NCI-H526 (cell line): ENCODE measurements at regions not wholly inside any gene's neighbourhood (a gene's known extent, or its start where the extent isn't known, plus 50 kb on each side); places are given as distances from the start of the nearest gene placed in this dataset.

Experiments used
- DNase-seq, 2 experiments: peaks; one replicate each; lab custom pipeline; 2025; lab: John Stamatoyannopoulos, UW

DNA sequence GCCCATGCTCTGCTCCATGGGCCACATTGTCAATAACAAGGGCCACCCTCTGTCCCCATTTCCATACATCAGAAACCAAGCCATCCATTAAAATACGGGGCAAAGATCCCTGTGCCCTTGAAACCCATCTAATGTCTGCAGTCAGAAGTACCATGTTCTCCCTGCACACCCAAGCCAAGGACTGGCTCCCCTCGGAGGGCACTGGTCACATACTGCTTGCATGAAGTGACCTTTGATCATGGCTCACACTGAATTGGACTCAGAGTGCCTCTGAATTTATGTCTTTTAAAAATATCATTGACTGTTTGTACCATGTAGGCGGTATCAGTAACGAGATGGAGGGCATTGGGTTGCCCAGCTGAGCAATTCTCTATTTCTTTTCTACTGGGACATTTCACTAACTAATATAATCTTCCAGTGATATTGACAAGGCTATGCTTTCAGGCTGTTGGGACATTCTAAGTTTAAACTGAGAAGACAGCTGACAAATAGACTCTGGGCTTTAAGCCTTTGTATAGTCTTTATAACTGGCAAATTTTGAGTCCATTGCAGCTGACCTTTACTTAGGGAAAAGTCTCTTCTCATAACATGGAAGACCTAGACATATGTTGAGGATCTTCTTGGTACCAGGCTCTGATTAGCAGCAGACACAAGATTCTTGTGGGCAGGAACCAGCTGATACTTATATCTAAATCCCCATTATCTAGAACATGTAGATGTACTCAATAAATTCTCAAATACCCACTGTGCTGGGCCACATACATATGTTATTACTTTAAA, 214.3 kb downstream of the MYCN start:
- DNase-seq: no peak

DNA sequence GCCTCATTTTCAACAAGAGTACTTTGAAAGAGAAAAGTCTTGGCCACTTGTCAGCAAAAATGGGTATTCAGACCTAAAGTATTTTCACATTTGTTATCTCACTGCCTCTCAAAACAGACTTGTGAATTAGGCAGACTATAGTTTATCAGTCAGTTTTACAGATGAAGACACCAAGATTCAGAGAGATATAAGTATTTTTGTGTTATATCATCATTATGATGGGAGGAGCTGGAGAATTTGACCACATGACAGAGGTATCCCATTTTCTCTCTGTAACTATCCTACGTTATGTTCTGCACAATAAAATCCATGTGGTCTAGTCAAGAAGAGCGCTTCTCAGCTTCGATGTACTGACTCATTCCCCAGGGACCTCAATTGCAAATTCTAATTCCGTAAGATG, 213.7 kb downstream of the MYCN start:
- peak in 1 of 2 experiments; percentile 92 for DNase-seq

DNA sequence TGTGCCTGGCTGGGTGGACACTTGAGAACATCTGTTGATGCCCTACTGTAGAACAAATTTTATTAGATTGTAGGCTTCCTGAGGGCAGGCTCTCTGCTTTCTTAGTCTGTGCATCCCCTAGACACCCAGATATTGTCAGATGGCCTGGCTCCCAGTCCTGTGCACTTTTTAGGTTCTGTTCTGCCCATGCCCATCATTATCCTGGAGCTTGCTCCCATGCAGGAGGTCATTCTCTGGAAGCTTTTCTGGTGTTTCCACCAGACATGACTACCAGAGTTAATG, 213.3 kb downstream of the MYCN start:
- no peak for DNase-seq

DNA sequence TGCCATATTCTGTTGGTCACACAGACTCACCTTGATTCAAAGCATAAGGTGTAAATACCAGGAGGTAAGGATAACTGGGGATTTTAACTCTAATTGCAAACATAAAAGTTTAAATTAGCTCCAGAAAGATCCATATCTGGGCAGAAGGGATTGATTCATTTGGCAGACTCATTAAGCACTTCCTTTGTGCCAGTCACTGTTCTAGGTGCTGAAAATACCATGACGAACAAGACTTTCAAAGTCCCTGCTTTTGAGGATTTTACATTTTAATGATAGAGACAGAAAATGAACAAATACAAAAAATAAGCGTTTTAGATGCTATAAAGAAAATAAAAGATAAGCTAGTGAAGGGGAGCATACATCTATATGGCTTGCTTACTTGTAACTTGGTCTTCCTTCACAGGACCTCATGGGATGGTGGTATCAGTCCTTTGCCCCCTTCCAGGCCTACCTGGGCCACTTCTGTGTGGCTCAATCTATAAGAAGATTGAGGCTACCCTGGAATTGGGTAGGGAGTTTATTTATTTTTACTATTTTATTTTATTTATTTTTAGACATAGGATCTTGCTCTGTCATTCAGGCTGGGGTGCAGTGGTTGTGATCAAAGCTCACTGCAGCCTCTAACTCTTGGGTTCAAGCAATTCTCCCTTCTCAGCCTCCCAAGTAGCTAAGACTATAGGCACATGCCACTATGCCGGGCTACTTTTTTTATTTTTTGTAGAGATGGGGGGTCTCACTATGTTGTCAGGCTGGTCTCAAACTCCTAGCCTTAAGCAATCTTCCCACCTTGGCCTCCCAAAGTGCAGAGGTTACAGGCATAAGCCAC, 212.8 kb downstream of the MYCN start:
- no peak for DNase-seq

DNA sequence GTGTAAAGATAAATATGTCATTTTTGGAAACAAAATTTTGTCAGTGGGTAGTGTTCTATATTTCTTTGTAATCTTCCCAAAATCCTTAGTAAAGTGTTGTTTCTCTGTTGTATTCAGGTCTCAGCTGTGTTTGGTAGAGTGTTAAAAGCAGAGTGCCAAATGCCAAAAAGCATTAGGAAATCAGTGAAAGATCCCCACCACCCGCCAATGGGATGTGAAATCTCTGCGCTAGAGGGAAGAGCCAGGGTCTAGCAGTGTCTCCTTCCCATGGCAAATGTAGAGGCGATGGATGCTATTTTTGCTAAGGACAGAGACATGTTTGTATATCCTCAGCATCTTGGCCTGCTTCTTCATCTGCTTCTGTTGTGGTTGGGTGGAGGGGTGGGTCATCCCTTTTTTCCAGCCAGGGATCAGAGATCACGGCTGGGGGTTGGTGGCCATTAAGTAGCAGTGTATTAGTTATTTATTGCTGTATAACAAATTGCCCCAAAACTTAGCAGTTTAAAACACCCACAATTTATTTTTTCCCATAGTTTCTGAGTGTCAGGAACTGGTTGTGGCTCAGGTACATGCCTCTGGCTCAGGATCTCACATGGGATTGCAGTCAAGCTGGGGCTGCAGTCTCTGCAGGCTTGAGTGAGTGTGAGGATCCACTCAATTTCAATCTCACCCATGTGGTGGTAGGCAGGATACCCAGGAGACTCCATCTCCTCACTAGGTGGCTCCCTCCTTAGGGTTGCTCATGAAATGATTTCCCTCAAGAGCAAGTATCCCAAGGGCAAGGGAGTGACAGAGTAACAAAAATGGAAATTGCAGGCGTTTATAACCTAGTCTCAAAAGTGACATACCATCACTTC, 211.9 kb downstream of the MYCN start:
- peak; percentile 93 to 97 for DNase-seq

DNA sequence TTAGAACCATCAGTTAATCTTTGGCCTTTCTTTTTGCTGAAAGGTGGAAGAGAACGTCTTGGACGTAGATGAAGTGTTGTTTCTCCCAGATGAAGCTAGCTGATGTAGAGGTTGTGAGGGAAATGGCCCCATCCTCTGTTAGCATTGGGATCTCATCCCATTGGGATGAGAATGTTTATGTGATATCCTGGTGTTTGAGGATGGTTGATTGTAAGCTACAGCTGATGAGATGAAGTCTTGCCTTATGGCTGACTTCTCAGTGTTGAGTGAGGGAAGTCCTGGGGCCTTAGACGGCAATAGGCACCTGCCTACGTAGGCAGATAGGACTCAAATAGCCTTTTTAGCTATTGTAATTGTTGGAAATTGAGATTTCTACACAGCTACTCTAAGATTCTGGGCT, 211.3 kb downstream of the MYCN start:
- DNase-seq: no peak

DNA sequence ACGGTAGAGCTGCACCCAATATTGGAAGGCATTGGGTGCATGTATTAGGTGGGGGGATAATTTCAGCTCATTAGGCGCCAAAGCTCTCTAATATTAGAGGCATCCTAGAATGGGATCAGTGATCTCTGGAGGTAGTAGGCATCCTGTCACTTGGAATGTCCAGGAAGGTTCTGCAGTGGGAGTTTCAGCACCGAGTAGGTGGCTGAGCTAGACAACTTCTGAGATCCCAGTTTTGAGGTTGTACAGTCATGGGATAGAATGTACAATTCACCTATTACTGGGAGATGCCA, 210.9 kb downstream of the MYCN start:
- DNase-seq: no peak

DNA sequence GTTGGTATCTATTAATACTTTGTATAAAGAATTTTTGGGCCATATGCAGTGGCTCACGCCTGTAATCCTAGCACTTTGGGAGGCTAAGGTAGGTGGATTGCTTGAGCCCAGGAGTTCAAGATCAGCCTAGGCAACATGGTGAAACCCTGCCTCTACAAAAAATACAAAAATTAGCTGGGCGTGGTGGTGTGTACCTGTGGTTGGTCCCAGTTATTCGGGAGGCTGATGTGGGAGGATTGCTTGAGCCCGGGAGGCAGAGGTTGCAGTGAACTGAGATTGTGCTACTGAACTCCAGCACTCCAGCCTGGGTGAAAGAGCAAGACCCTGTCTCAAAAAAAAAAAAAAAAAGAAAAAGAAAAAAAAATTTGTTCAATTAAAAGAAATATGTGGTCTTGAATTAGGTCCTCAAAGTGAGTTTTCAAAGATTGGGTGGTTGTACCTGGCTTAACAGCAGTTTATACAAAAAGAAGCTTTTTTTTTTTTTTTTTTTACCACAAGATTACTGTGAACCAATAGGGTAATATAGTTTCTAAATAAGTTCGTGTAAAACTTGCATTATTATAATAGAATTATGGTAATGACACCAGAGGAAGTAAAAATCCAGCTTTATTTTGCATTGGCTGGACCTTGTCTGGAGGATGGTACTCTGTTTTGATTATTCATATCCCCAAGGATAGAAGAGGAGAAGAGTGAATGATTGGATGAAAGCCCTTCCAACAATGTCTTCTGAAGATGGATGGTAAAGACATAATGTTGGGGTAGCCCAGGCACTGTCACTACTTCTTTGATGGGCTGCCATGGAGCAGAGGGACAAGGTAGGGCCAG, 210.3 kb downstream of the MYCN start:
- DNase-seq: no peak

DNA sequence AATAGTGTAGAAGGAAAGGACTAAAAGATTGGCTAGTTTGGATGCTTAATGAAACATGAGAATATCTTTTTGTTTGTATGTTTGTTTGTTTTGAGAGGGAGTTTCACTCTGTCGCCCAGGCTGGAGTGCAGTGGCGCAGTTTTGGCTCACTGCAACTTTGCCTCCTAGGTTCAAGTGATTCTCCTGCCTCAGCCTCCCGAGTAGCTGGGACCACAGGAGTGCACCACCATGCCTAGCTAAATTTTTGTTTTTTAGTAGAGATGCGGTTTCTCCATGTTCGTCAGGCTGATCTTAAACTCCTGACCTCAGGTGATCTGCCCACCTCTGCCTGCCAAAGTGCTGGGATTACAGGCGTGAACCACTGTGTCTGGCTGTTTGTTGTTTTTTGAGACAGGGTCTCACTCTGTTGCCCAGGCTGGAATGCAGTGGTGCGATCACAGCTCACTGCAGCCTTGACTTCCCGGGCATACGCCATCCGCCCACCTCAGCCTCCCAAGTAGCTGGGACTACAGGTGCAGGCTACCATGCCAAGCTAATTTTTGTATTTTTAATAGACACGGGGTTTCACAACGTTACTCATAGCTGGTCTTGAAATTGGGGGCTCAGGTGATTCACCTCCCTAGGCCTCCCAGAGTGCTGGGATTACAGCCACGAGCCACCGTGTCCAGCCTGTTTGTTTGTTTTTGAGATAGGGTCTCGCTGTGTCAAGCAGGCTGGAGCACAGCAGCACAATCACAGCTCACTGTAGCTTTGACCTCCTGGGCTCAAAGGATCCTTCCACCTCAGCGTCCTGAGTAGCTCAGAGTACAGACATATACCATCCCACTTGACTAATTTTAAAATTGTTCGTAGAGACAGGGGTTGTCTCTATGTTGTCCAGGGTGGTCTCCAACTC, 209.2 kb downstream of the MYCN start:
- DNase-seq: no peak

DNA sequence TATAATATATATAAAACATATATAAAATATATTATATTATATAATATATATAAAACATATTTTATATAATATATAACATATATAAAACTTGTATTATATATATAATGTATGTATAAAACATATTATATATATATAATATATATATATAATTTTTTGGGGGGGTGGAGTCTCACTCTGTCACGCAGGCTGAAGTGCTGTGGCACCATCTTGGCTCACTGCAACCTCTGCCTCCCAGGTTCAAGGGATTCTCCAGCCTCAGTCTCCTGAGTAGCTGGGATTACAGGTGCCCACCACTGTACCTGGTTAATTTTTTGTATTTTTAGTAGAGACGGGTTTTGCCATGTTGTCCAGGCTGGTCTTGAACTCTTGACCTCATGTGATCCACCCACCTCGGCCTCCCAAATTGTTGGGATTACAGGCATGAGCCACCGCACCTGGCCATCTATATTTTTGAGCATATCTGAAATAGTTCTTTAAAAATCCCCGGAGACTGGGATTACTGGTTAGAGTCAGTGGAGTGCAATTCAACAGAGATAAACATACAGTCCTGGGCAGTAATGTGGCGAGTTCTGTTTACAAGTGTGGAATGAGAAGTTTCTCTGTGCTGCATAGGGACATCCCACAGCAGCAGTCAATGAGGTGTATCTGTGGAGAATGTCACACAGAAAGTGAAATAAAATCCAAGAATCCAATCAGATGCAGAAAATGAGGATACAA, 208.4 kb downstream of the MYCN start:
- DNase-seq: no peak

DNA sequence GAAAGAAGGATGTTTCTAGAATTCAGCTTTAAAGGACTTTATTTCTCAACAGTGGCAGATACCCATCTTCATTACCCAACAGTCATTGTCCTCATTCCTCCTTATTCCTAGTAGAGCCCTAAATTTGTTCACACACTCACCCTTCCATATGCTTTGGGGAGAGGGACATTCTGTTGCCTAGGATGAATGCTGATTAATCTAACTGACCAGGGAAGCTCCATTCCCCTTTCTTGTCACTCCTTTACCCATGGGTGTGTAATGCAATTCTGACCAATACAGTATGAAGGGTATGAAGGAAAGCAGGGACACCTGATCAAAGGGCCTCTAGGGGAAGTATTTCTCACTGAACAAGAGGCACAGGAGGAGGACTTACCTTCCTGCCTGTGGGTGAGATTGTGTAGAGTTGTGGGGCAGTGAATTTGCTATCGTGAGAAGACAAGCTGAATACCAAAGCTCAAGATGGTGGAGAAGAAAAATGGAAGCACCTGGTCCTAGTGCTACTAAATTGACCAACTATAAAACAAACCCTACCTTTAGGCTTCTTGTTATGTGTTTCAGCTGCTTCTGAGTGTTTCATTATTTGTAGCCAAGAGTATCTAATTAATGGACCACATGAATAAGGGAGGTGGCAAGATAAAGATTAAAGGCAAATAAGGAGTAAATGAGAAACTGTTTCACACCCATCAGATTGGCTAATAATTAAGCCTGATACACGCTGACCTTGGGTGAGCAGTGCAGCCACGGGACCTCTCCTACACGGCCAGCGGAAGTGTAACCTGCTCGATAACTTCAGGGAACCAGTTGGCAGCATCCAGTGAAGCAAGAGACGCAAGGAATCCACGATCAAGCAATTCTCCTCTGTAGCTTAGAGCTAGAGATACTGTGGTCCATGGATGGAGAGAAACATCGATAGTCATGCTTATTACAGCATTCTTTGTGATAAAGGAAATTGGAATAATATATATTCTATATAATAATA, 202.3 kb downstream of the MYCN start:
- peak; percentile 98 to 99 for DNase-seq

DNA sequence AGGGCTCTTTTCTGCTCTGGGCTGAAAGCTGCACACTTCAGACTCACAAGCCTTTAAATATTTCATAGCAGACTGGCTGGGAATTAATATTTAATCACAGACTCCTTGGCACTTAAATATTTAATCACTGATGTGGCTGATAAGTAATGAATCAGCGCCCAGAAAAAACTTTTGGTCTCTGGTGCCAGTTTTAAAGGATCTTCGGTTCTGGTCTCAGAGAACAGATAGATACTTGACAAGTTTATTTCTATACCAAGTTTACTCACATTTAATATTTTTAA, 201.2 kb downstream of the MYCN start:
- no peak for DNase-seq

DNA sequence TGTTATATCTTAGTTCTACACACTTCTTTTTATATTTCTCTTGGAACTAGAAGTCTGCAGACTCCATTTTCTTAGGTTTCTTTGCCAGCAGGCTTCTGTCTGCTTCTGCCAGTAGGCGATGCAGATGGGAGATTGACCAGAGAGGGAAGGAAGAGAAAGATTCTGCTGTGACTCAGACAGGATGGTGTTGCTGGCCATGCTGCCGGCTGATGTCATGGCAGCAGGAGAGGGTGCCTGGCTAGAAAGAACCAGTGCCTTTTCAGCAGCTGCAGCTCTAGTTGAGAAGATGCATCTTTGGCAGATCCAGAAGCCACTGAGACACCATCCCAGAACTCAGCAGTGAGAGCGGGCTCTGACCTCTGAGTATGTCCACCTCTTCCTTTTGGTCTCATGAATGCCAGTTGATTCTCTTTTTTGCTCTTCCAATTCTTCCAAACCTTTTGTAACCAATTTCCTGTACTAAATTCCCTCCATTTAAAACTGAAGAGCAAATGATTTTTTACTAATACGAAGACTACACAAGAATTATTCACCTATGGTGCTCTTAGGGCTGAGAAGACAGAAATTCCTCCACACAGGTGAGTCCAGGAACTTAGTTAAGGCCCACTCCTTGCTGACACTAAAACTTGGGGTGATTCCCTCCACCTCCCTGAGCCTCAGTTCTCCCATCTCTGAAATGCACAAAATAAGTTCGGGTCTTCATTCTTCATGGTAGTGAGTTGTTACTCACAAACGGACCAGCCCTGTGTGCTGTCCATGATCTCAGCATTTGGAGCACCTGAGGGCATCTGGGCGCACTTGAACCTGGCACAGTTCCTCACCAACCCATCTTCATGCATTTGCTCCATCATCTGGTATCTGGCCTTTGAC, 200.7 kb downstream of the MYCN start:
- DNase-seq: no peak

DNA sequence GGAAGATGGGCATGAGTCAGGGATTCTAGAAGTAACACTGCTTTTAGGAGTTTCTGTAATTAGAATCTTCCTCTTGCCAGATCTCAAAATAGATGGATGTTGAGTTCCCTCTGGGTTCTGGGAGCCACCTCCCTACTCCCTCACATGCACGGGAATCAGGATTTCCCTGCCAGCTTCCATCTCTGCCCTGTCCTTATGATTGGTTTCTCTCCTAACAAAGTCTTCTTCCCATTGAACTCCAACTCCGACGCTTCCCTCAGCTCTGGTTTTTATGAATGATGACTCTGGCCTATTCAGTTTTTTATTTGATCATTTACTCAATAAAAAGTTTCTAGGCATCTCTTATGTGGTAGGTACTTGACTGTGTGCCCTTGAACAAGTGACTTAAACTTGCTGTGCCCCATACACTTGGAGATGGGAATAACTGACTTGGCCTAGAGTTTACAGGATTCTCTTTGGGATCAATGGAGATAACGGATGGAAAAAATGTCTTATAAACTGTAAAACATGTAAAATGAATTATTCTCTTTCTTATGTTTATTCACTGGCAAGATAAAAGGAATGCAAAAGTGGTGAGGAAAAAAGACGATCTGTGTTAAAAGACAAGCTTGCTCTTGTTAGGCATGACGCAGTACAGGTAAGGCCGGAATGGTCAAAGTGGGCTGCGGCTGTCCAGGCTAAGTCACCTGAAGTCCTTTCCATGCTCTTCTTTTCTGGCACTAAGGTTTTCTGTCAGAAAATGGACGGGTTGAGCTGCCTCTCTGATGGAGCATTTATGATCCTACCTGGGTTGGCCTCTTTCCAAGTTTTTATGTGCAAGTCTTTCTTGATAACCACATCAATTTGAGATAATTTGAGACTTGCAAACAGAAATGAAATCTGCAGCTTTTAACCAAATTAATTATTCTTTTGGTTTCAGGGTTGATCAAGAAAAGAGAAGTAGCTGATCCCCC, 199.6 kb downstream of the MYCN start:
- no peak for DNase-seq

DNA sequence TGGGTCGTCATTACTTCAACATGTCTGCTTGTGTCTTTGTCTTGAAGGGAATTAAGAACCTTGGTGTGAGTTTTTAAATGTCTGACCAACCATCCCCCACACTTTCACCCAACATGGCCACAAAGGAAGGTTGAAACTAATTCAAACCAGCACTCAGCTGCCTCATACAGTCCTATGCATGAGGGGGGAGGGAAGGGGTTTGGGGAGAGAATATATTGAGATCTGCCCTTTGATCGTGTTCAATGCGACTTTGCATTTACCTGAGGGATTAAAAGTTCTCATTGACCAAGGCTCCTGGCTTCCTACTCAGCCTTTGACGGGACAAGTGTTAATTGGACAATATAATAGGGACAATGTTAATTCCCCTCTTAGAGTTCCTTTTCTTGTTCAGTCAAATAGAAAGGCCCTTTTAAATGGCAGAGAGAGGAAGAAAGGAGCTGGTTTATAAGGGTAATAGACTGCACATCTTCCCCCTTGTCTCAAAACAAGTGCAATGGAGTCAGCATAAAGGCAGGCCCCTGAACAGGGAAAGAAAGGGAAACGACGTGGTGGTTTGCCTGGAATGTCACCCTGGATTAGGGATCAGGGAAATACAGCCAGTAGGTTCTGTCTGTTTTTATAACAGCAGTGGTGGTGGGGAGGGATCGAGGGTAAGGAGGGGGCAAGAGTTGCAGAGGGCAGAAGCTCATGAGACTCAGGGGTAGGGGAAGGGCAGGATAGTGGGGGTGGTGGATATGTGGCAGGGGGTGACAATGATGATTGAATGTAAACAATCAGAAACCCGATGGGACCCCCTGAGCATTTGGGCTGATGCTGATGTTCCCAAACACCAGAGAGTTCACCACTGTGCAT, 198.7 kb downstream of the MYCN start:
- no peak for DNase-seq

DNA sequence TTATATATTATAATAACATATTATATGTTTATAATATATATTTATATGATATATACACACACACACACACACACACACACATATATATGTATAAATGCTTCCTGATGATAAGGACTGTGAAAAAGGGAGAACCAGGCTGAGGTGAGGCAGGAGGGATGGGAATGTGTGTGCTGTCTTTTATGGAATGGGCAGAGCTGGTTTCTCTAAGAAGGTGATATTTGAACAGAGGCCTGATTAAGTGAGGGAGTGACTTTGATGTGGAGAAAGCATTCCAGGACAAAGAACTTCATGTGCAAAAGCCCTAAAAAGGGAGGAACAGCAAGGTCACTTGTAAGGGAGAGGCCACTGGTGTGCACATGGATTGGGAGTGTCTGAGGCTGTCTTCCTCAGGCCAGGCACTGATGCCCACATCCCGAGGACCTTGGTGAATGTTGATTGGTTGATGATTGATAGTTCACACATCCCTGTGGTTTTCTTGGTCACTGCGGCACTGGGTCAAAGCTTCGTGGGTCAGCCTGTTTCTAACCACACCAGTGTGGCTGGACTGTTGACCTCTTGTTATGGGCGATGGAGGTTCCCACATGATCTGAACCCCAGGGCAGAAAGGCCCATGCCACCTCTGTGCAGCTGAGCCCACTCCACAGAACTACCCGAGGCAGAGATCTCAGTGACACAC, 196.9 kb downstream of the MYCN start:
- no peak for DNase-seq
